GM23248 (cell line): ENCODE measurements at regions not wholly inside any gene's neighbourhood (a gene's known extent, or its start where the extent isn't known, plus 50 kb on each side); places are given as distances from the start of the nearest gene placed in this dataset.

Experiments
- EZH2 ChIP-seq: fragments of 200-600 bp; sonication (generic); IDR thresholded peaks from 2 replicates; pipeline ENCODE4 v1.6.1; 2018; ENCODE audit warnings: antibody characterized with exemption, mild to moderate bottlenecking; ENCODE audit not compliant: insufficient read depth, poor library complexity, severe bottlenecking
- EZH2phosphoT487 ChIP-seq: fragments of 200-600 bp; sonication (generic); IDR thresholded peaks from 2 replicates; pipeline ENCODE4 v1.6.1; 2018; ENCODE audit warnings: antibody characterized with exemption, moderate library complexity, mild to moderate bottlenecking, low read depth; ENCODE audit not compliant: insufficient read depth

DNA sequence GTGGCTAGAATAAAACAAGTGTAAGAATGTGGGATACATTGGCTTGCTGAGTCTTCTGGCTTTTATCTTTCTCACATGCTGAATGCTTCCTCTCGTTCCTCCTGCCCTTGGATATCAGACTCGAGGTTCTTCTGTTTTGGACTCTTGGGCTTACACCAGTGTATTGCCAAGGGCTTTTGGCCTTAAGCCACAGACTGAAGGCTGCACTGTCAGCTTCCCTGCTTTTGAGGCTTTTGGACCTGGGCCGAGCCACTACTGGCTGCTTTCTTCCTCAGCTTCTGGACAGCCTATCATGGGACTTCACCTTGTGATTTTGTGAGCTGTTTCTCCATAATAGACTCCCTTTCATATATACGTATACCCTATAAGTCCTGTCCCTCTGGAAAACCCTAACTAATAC, 300.9 kb upstream of the STXBP6 start:
- TF ChIP-seq EZH2 (no peak), EZH2phosphoT487 (no peak)
